GM18502 (cell line): ENCODE measurements at regions not wholly inside any gene's neighbourhood (a gene's known extent, or its start where the extent isn't known, plus 50 kb on each side); places are given as distances from the start of the nearest gene placed in this dataset.
"Not testable (repeated sequence)": the region's sequence is repeated elsewhere in the genome, so short reads cannot be mapped to it uniquely, and the experiment has no call there.

Experiments used
- ATAC-seq: cut with Tn5 transposase; IDR thresholded peaks from one replicate; pipeline ENCODE4 v1.9.1; 2021; ENCODE audit warnings: mild to moderate bottlenecking; ENCODE audit not compliant: unreplicated experiment, poor library complexity

GRCh38 chr2:63736354-63736753, 105.3 kb upstream of the UGP2 start:
- ATAC-seq = no peak

DNA sequence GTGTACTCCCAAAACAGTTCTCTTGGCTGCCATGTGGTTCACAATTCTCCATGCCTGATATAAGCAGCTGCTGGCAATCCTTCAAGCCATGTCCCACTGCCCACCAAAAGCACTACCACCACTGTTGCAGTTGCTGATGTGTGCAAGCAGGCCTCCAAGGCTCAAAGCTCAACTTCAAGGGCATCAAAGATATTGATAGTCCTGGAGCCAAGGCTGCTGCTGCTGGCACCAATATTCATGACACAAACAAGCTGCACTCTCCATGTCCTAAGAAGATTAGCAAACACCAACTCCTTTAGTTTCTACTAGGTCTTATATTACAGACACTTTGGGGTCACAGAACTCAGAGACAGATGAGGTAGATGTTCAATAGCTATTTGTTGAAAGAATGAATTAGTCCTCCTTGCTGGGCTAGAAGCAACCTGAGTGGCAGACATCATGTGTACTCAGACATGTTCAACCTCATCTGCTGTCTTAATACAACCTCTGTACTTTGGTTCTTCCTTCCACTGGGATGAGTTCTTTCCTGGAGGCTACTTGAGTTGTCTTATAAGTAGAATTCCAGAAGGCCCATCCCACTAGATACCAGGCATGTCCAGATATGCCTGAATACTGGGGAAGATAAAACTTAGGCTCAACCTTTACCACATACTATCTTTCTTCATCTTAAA, 104.5 kb upstream of the UGP2 start:
- ATAC-seq = no peak

DNA sequence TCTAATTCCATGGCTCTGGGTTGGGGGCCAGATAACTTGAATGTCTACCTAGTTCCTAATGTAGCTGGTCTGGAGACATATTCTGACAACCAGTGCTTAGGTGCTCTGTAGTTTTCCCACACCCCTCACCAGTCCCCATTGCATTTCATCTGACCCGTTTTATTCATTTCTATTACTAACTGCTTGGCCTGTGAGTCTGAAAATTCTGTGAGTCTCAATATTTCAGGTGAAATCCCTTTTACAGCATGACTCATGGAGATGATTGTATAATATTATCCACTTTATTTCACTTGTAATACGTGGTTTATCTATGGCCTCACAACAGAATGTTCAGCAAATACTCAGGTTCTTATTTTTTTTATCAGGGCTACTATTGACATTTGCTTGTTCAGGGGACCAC, 103.7 kb upstream of the UGP2 start:
- ATAC-seq = no peak

GRCh38 chr2:63739180-63739579, 102.5 kb upstream of the UGP2 start:
- ATAC-seq = not testable (repeated sequence)

DNA sequence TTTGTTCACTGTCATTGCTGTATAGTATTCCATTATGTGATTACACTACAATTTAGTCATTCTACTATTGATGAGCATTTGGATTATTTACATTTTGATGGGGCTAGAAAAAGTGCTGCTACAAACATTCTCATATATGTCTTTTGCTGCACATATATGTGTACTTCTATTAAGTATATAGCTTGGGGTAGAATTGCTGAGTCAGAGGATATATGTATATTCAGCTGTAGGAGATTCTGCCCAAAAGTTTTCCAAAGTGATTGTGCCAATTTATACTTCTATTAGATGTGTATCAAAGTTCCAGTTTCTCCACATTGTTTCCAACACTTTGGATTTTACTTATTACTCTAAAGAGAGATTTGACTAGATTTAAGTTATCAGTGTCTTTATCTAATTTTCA, 101.7 kb upstream of the UGP2 start:
- no peak for ATAC-seq

GRCh38 chr2:63740943-63741342, 100.8 kb upstream of the UGP2 start:
- ATAC-seq = no peak

- no peak for ATAC-seq
Measured at GRCh38 chr2:63741884-63742579, 99.7 kb upstream of the UGP2 start.

GRCh38 chr2:63742580-63742976, 99.1 kb upstream of the UGP2 start:
- no peak for ATAC-seq

DNA sequence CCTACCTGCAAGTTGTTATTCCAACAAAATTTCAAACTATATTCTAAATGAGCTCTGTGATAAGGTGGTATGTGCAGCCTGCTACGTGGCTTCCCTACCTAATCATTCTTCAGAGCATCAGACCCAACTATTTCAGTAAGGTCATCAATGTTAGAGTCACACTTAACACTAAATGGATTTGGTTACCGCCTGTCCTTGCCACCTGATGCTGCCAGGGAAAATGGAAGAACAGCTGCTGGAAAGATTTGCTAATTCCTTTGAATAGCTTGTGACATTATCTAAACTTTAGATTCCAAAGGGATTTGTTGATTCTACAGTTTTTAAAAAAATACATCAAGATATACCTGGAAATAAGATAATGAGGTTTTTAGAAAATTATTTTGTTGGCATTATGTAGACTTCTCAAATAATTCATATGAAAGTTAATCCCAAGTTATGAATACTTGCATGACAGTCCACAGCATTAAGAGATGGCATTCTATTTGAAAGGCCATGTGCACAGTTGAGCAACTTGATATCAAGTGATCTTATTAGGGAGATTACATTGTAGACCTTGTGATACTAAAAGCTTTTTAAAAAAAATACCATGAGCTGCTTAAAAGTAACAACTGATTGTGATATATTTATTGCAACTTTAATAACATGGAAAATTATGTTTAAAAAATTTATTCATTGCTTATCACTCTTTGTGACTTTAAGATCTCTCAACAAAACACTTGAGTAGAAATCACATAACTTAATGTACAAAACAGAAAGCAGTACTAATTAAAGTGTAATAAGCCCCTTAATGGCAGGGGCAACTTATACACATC, 98.3 kb upstream of the UGP2 start:
- no peak for ATAC-seq

- ATAC-seq = no peak
Measured at GRCh38 chr2:63743982-63744966, 97.4 kb upstream of the UGP2 start.

DNA sequence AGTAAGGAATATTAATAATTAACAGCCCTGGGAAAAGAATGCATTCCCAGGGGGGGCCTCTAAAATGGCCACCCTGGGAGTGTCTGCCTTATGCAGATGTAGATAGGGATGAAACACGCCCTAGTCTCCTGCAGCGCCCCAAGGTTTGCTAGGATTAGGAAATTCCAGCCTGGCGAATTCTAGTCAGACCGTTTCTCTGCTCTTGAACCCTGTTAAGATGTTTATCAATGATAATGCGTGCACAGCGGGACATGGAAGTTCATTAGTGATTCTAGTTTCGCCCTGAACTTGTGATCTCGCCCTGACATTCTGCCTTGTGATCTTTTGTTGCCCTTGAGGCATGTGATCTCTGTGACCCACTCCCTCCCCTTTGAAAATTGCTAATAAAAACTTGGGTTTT, 95.1 kb upstream of the UGP2 start:
- not testable (repeated sequence) for ATAC-seq

DNA sequence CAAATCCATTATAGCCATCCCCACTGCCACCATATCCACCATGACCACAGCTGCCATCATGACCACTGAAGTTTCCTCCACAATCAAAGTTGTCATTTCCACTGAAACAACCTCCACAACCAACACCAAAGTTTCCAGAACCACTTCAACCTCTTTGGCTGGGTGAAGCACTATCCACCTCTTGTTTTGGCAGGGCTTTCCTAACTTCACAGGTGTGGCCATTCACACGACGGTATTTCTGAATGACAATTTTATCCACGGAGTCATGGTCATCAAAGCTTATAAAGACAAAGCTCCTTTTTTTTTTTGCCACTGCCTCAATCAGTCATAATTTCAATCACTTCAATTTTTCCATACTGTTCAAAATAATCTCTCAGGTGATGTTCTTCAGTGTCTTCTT, 89.8 kb upstream of the UGP2 start:
- ATAC-seq = no peak

- ATAC-seq = no peak
Measured at GRCh38 chr2:63755216-63755615, 86.5 kb upstream of the UGP2 start.

GRCh38 chr2:63755965-63756364, 85.7 kb upstream of the UGP2 start:
- no peak for ATAC-seq

DNA sequence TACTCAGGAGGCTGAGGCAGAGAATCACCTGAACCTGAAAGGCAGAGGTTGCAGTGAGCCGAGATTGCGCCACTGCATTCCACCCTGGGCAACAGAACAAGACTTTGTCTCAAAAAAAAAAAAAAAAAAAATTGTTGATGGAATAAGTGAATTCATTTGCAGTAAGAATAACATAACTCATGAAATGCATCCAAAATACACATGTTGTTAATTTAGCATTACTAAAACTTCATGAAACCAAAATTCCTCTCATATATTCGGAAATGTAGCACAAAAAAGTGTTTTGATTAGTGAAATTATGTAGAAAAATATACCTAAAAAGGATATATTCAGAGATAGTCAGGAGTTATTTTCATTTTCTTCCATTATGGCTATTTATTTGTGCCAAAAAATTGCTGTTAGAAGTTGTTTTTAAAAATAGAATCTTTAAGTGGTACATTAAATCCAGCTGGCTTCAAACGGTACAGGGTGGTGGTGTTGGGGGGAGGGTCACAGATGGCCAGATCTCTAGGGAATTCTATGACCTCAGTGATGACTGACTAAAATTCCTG, 78.2 kb upstream of the UGP2 start:
- no peak for ATAC-seq

GRCh38 chr2:63764630-63765029, 77.1 kb upstream of the UGP2 start:
- ATAC-seq = no peak

GRCh38 chr2:63765117-63765516, 76.6 kb upstream of the UGP2 start:
- no peak for ATAC-seq

- no peak for ATAC-seq
Measured at GRCh38 chr2:63767307-63767706, 74.4 kb upstream of the UGP2 start.

GRCh38 chr2:63768051-63768450, 73.6 kb upstream of the UGP2 start:
- ATAC-seq = no peak

DNA sequence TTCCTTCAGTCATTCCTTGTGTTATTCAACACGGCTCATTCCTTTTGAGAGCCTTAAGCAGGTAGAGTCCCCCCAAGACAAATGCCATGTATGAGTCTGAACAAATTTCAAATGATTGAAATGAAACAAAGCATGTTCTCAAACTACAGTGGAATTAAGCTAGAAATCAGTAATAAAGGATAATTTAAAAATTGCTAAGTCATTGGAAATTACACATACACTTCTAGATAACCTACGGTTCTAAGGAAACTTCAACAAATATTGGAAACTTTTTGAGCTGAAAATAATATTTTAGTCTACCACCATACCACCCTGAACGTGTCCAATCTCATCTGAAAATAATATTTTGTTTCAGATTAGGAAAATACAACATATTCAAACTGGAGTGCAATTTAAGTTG, 71.8 kb upstream of the UGP2 start:
- ATAC-seq = no peak
